GM12865 (cell line): ENCODE measurements at regions not wholly inside any gene's neighbourhood (a gene's known extent, or its start where the extent isn't known, plus 50 kb on each side); places are given as distances from the start of the nearest gene placed in this dataset.

Experiments used
- DNase-seq: peaks from one replicate; pipeline ENCODE4 v3.0.0; 2010; ENCODE audit warnings: low read depth
- H3K4me3 ChIP-seq: 2 replicates; pipeline ENCODE4 v1.5.1; 2011; ENCODE audit warnings: mild to moderate bottlenecking, low read depth, low read length, control low read depth
- TF ChIP-seq, protein P1 (sequence below): IDR thresholded peaks from 2 replicates; pipeline ENCODE4 v1.5.1; 2011; ENCODE audit warnings: low read length, control low read depth, low read depth, inconsistent platforms; ENCODE audit not compliant: insufficient read depth; ENCODE audit errors: missing control alignments

GRCh38 chr6:98131290-98131990, 702.9 kb upstream of the POU3F2 start:
- no peak overlapping the region for H3K4me3 ChIP-seq
- TF ChIP-seq, protein P1, sequence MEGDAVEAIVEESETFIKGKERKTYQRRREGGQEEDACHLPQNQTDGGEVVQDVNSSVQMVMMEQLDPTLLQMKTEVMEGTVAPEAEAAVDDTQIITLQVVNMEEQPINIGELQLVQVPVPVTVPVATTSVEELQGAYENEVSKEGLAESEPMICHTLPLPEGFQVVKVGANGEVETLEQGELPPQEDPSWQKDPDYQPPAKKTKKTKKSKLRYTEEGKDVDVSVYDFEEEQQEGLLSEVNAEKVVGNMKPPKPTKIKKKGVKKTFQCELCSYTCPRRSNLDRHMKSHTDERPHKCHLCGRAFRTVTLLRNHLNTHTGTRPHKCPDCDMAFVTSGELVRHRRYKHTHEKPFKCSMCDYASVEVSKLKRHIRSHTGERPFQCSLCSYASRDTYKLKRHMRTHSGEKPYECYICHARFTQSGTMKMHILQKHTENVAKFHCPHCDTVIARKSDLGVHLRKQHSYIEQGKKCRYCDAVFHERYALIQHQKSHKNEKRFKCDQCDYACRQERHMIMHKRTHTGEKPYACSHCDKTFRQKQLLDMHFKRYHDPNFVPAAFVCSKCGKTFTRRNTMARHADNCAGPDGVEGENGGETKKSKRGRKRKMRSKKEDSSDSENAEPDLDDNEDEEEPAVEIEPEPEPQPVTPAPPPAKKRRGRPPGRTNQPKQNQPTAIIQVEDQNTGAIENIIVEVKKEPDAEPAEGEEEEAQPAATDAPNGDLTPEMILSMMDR = no peak
- DNase-seq = no peak

DNA sequence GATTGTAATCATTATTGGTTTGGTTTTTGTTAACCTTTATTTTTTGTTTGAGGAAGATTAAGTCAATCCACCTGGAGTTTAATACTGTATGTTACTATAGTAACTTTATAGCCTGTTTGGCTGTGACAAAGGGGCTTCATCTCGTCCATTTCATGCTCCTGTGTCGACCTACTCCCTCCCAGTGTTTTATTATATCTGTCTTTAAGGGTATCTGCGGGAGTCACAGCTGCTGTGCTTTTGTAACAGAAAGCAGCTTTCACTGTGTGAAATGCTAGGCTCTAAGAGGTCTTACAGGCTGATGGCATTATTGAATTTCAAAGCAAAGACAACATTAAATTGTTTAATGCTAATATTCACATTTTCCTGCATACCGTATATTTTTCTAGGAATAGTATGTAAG, 698.0 kb upstream of the POU3F2 start:
- DNase-seq = no peak
- no peak overlapping the region for H3K4me3 ChIP-seq
- TF ChIP-seq, protein P1 = no peak

DNA sequence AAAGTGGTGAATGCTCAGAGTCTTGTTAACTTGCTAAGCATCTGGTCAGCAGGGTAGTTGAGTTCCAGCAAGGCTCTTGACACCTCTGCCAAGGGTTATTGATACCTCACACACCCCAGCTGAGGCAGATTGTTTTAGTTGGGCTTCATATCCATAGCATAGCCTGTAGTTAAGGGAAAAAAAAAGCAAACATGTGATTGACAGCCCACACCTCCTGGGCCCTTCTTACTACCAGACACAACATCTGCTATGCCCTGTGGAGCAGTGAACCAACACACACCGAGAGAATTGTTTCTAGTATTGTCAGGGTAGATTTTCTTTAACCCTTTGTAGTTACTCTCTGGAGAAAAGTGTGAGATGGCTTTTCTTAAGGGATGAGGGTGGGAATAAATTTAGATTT, 697.0 kb upstream of the POU3F2 start:
- TF ChIP-seq, protein P1 = no peak
- DNase-seq = no peak

DNA sequence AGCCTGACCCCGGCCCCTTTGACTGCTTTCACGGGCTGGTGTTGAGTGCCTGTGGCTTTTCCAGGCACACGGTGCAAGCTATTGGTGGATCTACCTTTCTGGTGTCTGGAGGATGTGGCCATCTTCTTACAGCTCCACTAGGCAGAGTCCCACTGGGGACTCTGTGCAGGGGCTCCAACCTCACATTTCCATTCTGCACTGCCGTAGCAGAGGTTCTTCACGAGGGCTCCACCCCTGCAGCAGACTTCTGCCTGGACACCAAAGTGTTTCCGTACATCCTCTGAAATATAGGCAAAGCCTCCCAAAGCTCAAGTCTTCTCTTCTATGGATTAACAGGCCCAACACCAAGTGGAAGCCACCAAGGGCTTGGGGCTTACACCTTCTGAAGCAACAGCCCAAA, 691.5 kb upstream of the POU3F2 start:
- no peak overlapping the region for H3K4me3 ChIP-seq
- TF ChIP-seq, protein P1 = no peak
- no peak for DNase-seq

More for the DNA sequence above, 697.0 kb upstream of the POU3F2 start:
- H3K4me3 ChIP-seq = no peak overlapping the region

DNA sequence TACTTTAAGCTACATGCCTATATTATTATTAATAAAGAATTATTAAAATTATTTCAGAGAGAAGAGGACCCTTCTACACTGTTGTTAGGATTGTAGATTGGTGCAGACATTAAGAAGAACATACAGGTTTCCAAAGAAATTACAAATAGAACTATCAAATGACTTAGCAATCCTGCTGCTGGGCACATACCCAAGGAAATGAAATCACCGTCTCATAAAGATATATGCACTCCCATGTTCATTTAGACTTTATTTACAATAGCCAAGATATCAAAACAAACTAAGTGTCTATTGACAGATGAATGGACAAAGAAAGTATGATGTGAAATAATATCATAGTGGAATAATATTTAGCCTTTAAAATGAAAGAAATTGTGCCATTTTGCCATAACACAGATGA, 687.7 kb upstream of the POU3F2 start:
- no peak for DNase-seq
- TF ChIP-seq, protein P1 = no peak
- H3K4me3 ChIP-seq = no peak overlapping the region

GRCh38 chr6:98156580-98156979, 677.8 kb upstream of the POU3F2 start:
- TF ChIP-seq, protein P1 = no peak
- H3K4me3 ChIP-seq = no peak overlapping the region
- no peak for DNase-seq

DNA sequence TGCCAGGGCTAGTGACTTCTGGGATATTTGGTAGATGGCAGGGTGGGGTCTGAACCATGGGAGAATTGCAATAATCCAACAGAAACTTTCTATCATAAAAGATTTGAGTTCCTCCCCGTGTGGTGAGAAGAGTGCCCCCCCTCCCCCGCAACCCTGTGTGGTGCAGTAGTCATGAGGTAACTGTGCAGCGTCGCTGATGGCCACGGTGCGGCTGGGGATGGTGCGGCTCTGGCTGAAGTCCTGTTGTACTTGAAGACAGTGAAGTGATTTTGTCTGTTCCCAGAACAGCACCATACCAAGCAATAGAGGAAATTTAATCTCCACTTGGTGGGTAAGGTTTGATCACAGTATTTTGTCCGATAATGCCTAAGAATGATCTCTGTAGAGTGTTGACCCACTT, 654.8 kb upstream of the POU3F2 start:
- no peak for DNase-seq
- H3K4me3 ChIP-seq = no peak overlapping the region
- TF ChIP-seq, protein P1 = no peak
